CD4-positive, alpha-beta T cell (primary cell): ENCODE measurements at regions not wholly inside any gene's neighbourhood (a gene's known extent, or its start where the extent isn't known, plus 50 kb on each side); places are given as distances from the start of the nearest gene placed in this dataset.

ENCODE experiments used
- ATAC-seq: fragments of 200-7000 bp; cut with Tn5 transposase; one replicate; pipeline ENCODE4 v1.10.0; 2022; ENCODE audit warnings: mild to moderate bottlenecking; ENCODE audit not compliant: poor library complexity
- CTCF ChIA-PET: fragments of 350-600 bp; sonication (Branson Sonifier 250); formaldehyde crosslinking; loops from one replicate; lab custom pipeline; 2021; ENCODE audit warnings: antibody characterized with exemption, inconsistent platforms; lab: Charles Lee
- POLR2A ChIA-PET: fragments of 350-600 bp; sonication (Branson Sonifier 250); formaldehyde crosslinking; loops from one replicate; lab custom pipeline; 2021; ENCODE audit warnings: antibody characterized with exemption, inconsistent platforms; lab: Charles Lee
- DNase-seq, 14 experiments: peaks; one replicate each; pipeline ENCODE4 v3.0.0-alpha.2; 2013 to 2020; ENCODE audit warnings: mixed read lengths in 2 of 14
- H3K27ac ChIP-seq, 2 donors: one replicate each; pipeline versions ENCODE4 v1.5.1 to v1.7.0; 2013; ENCODE audit warnings: low read length in 2 of 2, low read depth in 1 of 2, mild to moderate bottlenecking in 1 of 2
- H3K27me3 ChIP-seq, 2 experiments: 1 replicate in 1 of 2; 2 replicates in 1 of 2; pipeline versions ENCODE4 v1.6.1 to v1.7.0; 2013; ENCODE audit warnings: low read length in 2 of 2, control low read depth in 1 of 2, mild to moderate bottlenecking in 1 of 2, moderate library complexity in 1 of 2; ENCODE audit not compliant: insufficient read depth in 2 of 2, control insufficient read depth in 1 of 2
- H3K36me3 ChIP-seq: one replicate; pipeline ENCODE4 v1.6.1; 2013; ENCODE audit warnings: low read length, control low read depth; ENCODE audit not compliant: insufficient read depth
- H3K4me1 ChIP-seq: one replicate; pipeline ENCODE4 v1.6.1; 2013; ENCODE audit warnings: low read length, control low read depth; ENCODE audit not compliant: insufficient read depth
- H3K4me3 ChIP-seq: one replicate; pipeline ENCODE4 v1.5.1; 2013; ENCODE audit warnings: mild to moderate bottlenecking, low read length, moderate library complexity
- H3K9me3 ChIP-seq, 2 experiments: 1 replicate in 1 of 2; 2 replicates in 1 of 2; pipeline versions ENCODE4 v1.6.1 to v1.7.0; 2013; ENCODE audit warnings: low read length in 2 of 2, mild to moderate bottlenecking in 2 of 2, control low read depth in 1 of 2, moderate library complexity in 1 of 2; ENCODE audit not compliant: control insufficient read depth in 1 of 2, insufficient read depth in 1 of 2
- H3K27ac Mint-ChIP-seq: one replicate; pipeline ENCODE4 v1.8.0; 2020; ENCODE audit warnings: mixed read lengths
- H3K27me3 Mint-ChIP-seq: one replicate; pipeline ENCODE4 v1.8.0; 2021; ENCODE audit warnings: mixed read lengths
- H3K36me3 Mint-ChIP-seq: one replicate; pipeline ENCODE4 v1.8.0; 2021; ENCODE audit warnings: low read depth, mixed read lengths
- H3K4me1 Mint-ChIP-seq: one replicate; pipeline ENCODE4 v1.8.0; 2021; ENCODE audit warnings: low read depth, mixed read lengths
- H3K4me3 Mint-ChIP-seq: one replicate; pipeline ENCODE4 v1.8.0; 2020; ENCODE audit warnings: mild to moderate bottlenecking, mixed read lengths
- H3K9me3 Mint-ChIP-seq: one replicate; pipeline ENCODE4 v1.8.0; 2020; ENCODE audit warnings: mixed read lengths
- intact Hi-C, 2 experiments: fragments of 100-400 bp; cut with DNase I in 1 of 2; cut with micrococcal nuclease in 1 of 2; formaldehyde crosslinking; loops; one replicate each; pipeline versions ENCODE4 v1.15.1 to v1.9.0; 2023 to 2025; cut with DNase I, micrococcal nuclease
- TF ChIP-seq, protein P1 (sequence below): fragments of 200-600 bp; IDR thresholded peaks from one replicate; pipeline ENCODE4 v1.8.0; 2022; ENCODE audit warnings: antibody characterized with exemption, mild to moderate bottlenecking

DNA sequence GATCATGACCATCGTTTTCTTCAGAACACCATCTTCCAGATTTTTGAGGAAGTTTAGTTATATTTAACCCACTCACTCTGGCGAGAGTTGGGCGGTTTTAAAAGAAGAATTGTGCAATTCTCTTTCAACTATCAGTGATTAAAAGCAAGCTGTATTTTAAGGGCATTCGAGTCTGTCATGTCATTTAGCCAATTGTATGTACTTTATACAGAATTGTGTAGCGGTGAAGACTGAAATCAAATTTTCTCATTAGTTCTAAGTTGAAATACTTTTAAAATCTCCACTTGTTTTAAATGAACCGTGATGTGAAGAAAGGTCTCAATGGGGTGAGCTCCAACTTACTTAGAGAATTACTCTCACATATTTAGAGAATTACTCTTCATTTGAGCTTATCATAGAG, 214.6 kb upstream of the DTNA start:
- intact Hi-C loops = no loop called here
- Mint-ChIP-seq H3K27me3 (peaks cover 50% of the 10 kb centered on the region), H3K4me3 (no peak overlapping the region), H3K9me3 (peaks cover 3% of the 10 kb centered on the region), H3K36me3 (no peaks in the 10 kb centered on the region), H3K4me1 (no peaks in the 10 kb centered on the region), H3K27ac (no peak overlapping the region)
- Histone ChIP-seq H3K27ac (no peak overlapping the region), H3K9me3 (peaks cover 0 to 4% of the 10 kb centered on the region in 2 experiments), H3K36me3 (no peaks in the 10 kb centered on the region), H3K4me3 (no peak overlapping the region), H3K4me1 (no peaks in the 10 kb centered on the region), H3K27me3 (peaks cover 5 to 9% of the 10 kb centered on the region in 2 experiments)
- DNase-seq (no peak), ATAC-seq (no peak)
- TF ChIP-seq, protein P1, sequence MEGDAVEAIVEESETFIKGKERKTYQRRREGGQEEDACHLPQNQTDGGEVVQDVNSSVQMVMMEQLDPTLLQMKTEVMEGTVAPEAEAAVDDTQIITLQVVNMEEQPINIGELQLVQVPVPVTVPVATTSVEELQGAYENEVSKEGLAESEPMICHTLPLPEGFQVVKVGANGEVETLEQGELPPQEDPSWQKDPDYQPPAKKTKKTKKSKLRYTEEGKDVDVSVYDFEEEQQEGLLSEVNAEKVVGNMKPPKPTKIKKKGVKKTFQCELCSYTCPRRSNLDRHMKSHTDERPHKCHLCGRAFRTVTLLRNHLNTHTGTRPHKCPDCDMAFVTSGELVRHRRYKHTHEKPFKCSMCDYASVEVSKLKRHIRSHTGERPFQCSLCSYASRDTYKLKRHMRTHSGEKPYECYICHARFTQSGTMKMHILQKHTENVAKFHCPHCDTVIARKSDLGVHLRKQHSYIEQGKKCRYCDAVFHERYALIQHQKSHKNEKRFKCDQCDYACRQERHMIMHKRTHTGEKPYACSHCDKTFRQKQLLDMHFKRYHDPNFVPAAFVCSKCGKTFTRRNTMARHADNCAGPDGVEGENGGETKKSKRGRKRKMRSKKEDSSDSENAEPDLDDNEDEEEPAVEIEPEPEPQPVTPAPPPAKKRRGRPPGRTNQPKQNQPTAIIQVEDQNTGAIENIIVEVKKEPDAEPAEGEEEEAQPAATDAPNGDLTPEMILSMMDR = no peak
- CTCF ChIA-PET = no interaction called here
- POLR2A ChIA-PET = no interaction called here

DNA sequence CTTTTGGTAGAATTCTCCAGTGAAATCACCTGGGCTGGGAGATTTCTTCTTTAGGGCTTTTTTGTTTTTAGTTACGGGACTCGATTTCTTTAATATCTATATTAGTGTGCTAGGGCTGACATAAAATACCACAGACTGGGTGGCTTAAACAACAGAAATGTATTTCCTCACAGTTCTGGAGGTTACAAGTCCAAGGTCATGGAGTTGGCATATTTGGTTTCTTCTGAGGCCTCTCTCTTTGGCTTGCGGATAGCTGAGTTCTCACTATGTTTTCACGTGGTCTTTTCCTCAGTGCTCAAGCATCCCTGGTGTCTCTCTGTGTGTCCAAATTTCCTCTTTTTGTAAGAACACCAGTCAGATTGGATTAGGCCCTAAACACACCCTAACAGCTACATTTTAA, 208.5 kb upstream of the DTNA start:
- no peak overlapping the region for H3K27ac ChIP-seq
- no peak for DNase-seq
- peaks cover 0 to 9% of the 10 kb centered on the region in 2 experiments for H3K9me3 ChIP-seq
- no peak overlapping the region for H3K4me3 Mint-ChIP-seq
- H3K27me3 Mint-ChIP-seq = peaks cover 5% of the 10 kb centered on the region
- intact Hi-C loops = no loop called here
- no peak for ATAC-seq
- ChIA-PET CTCF (no interaction called here), POLR2A (no interaction called here)
- no peak overlapping the region for H3K4me3 ChIP-seq
- H3K4me1 ChIP-seq = no peaks in the 10 kb centered on the region
- no peaks in the 10 kb centered on the region for H3K36me3 Mint-ChIP-seq
- peaks cover 10% of the 10 kb centered on the region for H3K9me3 Mint-ChIP-seq
- H3K27ac Mint-ChIP-seq = no peak overlapping the region
- H3K4me1 Mint-ChIP-seq = no peaks in the 10 kb centered on the region
- no peaks in the 10 kb centered on the region for H3K36me3 ChIP-seq
- no peaks in the 10 kb centered on the region for H3K27me3 ChIP-seq
- TF ChIP-seq, protein P1 = no peak

DNA sequence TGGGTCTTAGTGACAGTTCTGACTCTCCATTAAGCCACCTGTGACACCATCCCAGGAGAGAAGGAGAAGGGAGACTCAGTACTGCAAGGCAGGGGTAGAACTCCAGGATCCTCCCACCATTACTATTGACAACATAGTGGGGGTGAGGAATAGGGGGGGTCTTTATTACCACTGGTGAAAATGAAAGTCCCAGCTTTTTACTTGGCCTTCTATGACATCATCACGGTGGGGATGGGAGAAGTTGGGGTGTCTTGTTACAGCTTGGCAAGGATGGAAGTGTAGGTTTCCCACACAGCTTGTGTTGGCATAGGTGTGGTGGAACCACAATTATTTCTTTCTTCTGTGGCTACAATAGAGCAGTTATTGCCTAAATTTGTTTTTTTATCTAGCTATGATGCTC, 203.9 kb upstream of the DTNA start:
- H3K27me3 ChIP-seq = no peaks in the 10 kb centered on the region
- no peaks in the 10 kb centered on the region for H3K36me3 ChIP-seq
- ATAC-seq (no peak), DNase-seq (no peak)
- peaks cover 0 to 9% of the 10 kb centered on the region in 2 experiments for H3K9me3 ChIP-seq
- Mint-ChIP-seq H3K27me3 (no peaks in the 10 kb centered on the region), H3K4me1 (no peaks in the 10 kb centered on the region), H3K27ac (no peak overlapping the region), H3K9me3 (peaks cover 17% of the 10 kb centered on the region), H3K4me3 (no peak overlapping the region), H3K36me3 (no peaks in the 10 kb centered on the region)
- H3K4me3 ChIP-seq = no peak overlapping the region
- ChIA-PET CTCF (no interaction called here), POLR2A (no interaction called here)
- intact Hi-C loops = no loop called here
- H3K27ac ChIP-seq = no peak overlapping the region
- no peaks in the 10 kb centered on the region for H3K4me1 ChIP-seq
- TF ChIP-seq, protein P1 = no peak
